SK-N-SH treated with all-trans-retinoic acid at 6 μM for 48 hours (cell line): ENCODE measurements at regions not wholly inside any gene's neighbourhood (a gene's known extent, or its start where the extent isn't known, plus 50 kb on each side); places are given as distances from the start of the nearest gene placed in this dataset.

ENCODE experiments used
- ATAC-seq: fragments of 200-7000 bp; cut with Tn5 transposase; 3 replicates; pipeline ENCODE4 v1.9.1; 2020; ENCODE audit warnings: mild to moderate bottlenecking, moderate library complexity
- ARNTL ChIP-seq: fragments of 450-650 bp; formaldehyde crosslinking; IDR thresholded peaks from 2 replicates; pipeline ENCODE4 v1.5.0; 2020; ENCODE audit warnings: low read depth, mild to moderate bottlenecking, moderate library complexity, borderline replicate concordance
- BACH2 ChIP-seq: fragments of 250-450 bp; sonication (Bioruptor Pico); IDR thresholded peaks from 2 replicates; pipeline ENCODE4 v1.9.0; 2021; ENCODE audit warnings: mild to moderate bottlenecking, borderline replicate concordance
- CREB5 ChIP-seq: fragments of 250-450 bp; sonication (Bioruptor Pico); IDR thresholded peaks from 2 replicates; pipeline ENCODE4 v1.5.1; 2020; ENCODE audit warnings: low read depth, mild to moderate bottlenecking, moderate library complexity
- CSDC2 ChIP-seq: fragments of 250-450 bp; sonication (Bioruptor Pico); IDR thresholded peaks from 2 replicates; pipeline ENCODE4 v1.5.0; 2020; ENCODE audit warnings: mild to moderate bottlenecking, moderate library complexity
- ESRRG ChIP-seq: fragments of 250-450 bp; sonication (Bioruptor Pico); IDR thresholded peaks from 2 replicates; pipeline ENCODE4 v1.6.1; 2021; ENCODE audit warnings: mild to moderate bottlenecking
- GLIS3 ChIP-seq: fragments of 250-450 bp; sonication (Bioruptor Pico); IDR thresholded peaks from 2 replicates; pipeline ENCODE4 v1.5.0; 2020; ENCODE audit warnings: mild to moderate bottlenecking, moderate library complexity
- OSR1 ChIP-seq: fragments of 250-450 bp; sonication (Bioruptor Pico); IDR thresholded peaks from 2 replicates; pipeline ENCODE4 v1.8.0; 2022; ENCODE audit warnings: moderate library complexity, mild to moderate bottlenecking, inconsistent platforms
- POU6F1 ChIP-seq: fragments of 250-450 bp; sonication (Bioruptor Pico); IDR thresholded peaks from 2 replicates; pipeline ENCODE4 v1.8.0; 2021; ENCODE audit warnings: low read depth, mild to moderate bottlenecking, moderate library complexity, borderline replicate concordance
- PPARA ChIP-seq: fragments of 250-450 bp; sonication (Bioruptor Pico); IDR thresholded peaks from 2 replicates; pipeline ENCODE4 v1.5.0; 2020; ENCODE audit warnings: mild to moderate bottlenecking, borderline replicate concordance
- TCF4 ChIP-seq: fragments of 250-450 bp; sonication (Bioruptor Pico); IDR thresholded peaks from 2 replicates; pipeline ENCODE4 v1.8.0; 2021; ENCODE audit warnings: mild to moderate bottlenecking, moderate library complexity, borderline replicate concordance
- TOX ChIP-seq: fragments of 250-450 bp; sonication (Bioruptor Pico); IDR thresholded peaks from 2 replicates; pipeline ENCODE4 v1.8.0; 2021; ENCODE audit warnings: mild to moderate bottlenecking, moderate library complexity, borderline replicate concordance
- TSHZ2 ChIP-seq: fragments of 250-450 bp; sonication (Bioruptor Pico); IDR thresholded peaks from 2 replicates; pipeline ENCODE4 v1.5.0; 2020; ENCODE audit warnings: mild to moderate bottlenecking, moderate library complexity
- ZFP3 ChIP-seq: fragments of 250-450 bp; sonication (Bioruptor Pico); IDR thresholded peaks from 2 replicates; pipeline ENCODE4 v1.5.0; 2020; ENCODE audit warnings: mild to moderate bottlenecking, moderate library complexity
- ZNF565 ChIP-seq: fragments of 450-650 bp; formaldehyde crosslinking; conservative IDR thresholded peaks from 2 replicates; pipeline ENCODE4 v1.5.0; 2020; ENCODE audit warnings: low read depth, mild to moderate bottlenecking, moderate library complexity
- ZNF70 ChIP-seq: fragments of 450-650 bp; formaldehyde crosslinking; IDR thresholded peaks from 2 replicates; pipeline ENCODE4 v1.5.0; 2020; ENCODE audit warnings: mild to moderate bottlenecking, moderate library complexity
- ZNF8 ChIP-seq: fragments of 450-650 bp; formaldehyde crosslinking; IDR thresholded peaks from 2 replicates; pipeline ENCODE4 v1.5.0; 2020; ENCODE audit warnings: mild to moderate bottlenecking, moderate library complexity
- TF ChIP-seq, protein P1 (sequence below): fragments of 250-450 bp; sonication (Bioruptor Pico); IDR thresholded peaks from 2 replicates; pipeline ENCODE4 v1.8.0; 2020; ENCODE audit warnings: mild to moderate bottlenecking, moderate library complexity, borderline replicate concordance
- TF ChIP-seq, protein P2 (sequence below): fragments of 250-450 bp; sonication (Bioruptor Pico); IDR thresholded peaks from 2 replicates; pipeline ENCODE4 v1.5.1; 2021; ENCODE audit warnings: mild to moderate bottlenecking, moderate library complexity

GRCh38 chr16:86024210-86024609 lies 125.2 kb downstream of the IRF8 start:
- ATAC-seq: no peak

GRCh38 chr16:86025706-86026105 lies 126.7 kb downstream of the IRF8 start:
- TF ChIP-seq OSR1 (CRISPR knock-in tag) (no peak), CSDC2 (no peak), GLIS3 (CRISPR knock-in tag) (no peak), ARNTL (CRISPR knock-in tag) (no peak), CREB5 (no peak), ZFP3 (CRISPR knock-in tag) (no peak), TCF4 (CRISPR knock-in tag) (no peak), ZNF8 (CRISPR knock-in tag) (no peak), PPARA (CRISPR knock-in tag) (no peak), POU6F1 (CRISPR knock-in tag) (no peak), BACH2 (CRISPR knock-in tag) (no peak)
- TF ChIP-seq, protein P1, sequence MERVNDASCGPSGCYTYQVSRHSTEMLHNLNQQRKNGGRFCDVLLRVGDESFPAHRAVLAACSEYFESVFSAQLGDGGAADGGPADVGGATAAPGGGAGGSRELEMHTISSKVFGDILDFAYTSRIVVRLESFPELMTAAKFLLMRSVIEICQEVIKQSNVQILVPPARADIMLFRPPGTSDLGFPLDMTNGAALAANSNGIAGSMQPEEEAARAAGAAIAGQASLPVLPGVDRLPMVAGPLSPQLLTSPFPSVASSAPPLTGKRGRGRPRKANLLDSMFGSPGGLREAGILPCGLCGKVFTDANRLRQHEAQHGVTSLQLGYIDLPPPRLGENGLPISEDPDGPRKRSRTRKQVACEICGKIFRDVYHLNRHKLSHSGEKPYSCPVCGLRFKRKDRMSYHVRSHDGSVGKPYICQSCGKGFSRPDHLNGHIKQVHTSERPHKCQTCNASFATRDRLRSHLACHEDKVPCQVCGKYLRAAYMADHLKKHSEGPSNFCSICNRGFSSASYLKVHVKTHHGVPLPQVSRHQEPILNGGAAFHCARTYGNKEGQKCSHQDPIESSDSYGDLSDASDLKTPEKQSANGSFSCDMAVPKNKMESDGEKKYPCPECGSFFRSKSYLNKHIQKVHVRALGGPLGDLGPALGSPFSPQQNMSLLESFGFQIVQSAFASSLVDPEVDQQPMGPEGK (CRISPR knock-in tag): no peak
- ATAC-seq: no peak

More at GRCh38 chr16:86024210-86024609, 125.2 kb downstream of the IRF8 start:
- TF ChIP-seq ZNF70 (CRISPR knock-in tag) (no peak), TSHZ2 (CRISPR knock-in tag) (no peak), OSR1 (CRISPR knock-in tag) (no peak), PPARA (CRISPR knock-in tag) (no peak), TOX (no peak), TCF4 (CRISPR knock-in tag) (no peak), POU6F1 (CRISPR knock-in tag) (no peak), ESRRG (no peak), BACH2 (CRISPR knock-in tag) (no peak), CREB5 (no peak), ZNF565 (CRISPR knock-in tag) (no peak), ZNF8 (CRISPR knock-in tag) (no peak)
- TF ChIP-seq, protein P2, sequence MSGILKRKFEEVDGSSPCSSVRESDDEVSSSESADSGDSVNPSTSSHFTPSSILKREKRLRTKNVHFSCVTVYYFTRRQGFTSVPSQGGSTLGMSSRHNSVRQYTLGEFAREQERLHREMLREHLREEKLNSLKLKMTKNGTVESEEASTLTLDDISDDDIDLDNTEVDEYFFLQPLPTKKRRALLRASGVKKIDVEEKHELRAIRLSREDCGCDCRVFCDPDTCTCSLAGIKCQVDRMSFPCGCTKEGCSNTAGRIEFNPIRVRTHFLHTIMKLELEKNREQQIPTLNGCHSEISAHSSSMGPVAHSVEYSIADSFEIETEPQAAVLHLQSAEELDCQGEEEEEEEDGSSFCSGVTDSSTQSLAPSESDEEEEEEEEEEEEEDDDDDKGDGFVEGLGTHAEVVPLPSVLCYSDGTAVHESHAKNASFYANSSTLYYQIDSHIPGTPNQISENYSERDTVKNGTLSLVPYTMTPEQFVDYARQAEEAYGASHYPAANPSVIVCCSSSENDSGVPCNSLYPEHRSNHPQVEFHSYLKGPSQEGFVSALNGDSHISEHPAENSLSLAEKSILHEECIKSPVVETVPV: no peak
